TTC549 (cell line): ENCODE measurements at regions not wholly inside any gene's neighbourhood (a gene's known extent, or its start where the extent isn't known, plus 50 kb on each side); places are given as distances from the start of the nearest gene placed in this dataset.

Experiments used
- FAIRE-seq: peaks from 2 replicates; lab custom pipeline; 2012; peaks lifted over from hg19 to GRCh38; lab: Jason Lieb, UNC

DNA sequence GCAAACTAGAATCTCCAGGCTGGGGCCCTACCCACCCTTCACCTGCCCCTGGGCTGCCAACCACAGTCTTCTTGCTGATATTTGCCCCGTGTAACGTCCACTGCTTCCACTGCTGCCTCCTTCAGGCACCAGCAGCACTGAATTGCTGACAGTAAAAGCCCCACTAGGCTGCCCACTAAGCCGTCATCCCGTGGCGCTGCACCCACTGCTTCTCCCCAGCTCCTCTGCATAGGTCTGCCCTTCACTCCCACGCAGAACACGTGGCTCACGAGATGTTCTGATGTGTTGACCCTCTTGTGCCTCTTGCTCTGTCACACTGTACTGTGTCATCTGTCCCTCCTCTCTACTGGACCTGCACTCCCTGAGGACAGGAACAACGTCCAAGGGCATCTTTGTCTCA lies 86.3 kb upstream of the HIVEP1 start:
- FAIRE-seq, result no peak

GRCh38 chr6:11923621-11924020 lies 88.5 kb upstream of the HIVEP1 start:
- no peak for FAIRE-seq

DNA sequence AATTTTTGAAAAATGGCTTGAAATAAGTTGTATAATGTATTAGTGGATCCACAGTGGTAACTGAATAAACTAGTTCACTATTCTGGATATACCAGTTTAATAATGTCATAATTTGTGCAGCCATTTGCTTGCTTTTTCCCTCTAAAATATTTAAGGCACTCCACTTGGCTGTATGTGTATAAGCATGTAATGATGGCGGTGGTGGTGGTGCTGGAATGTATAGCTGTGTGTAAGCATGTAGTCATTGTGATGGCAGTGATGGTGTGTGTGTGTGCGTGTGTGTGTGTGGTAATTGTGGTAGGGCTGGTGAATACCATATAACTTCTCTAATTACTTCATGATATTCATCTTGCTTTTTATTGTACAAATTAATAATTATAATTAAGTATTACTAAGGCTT lies 89.2 kb upstream of the HIVEP1 start:
- no peak for FAIRE-seq

DNA sequence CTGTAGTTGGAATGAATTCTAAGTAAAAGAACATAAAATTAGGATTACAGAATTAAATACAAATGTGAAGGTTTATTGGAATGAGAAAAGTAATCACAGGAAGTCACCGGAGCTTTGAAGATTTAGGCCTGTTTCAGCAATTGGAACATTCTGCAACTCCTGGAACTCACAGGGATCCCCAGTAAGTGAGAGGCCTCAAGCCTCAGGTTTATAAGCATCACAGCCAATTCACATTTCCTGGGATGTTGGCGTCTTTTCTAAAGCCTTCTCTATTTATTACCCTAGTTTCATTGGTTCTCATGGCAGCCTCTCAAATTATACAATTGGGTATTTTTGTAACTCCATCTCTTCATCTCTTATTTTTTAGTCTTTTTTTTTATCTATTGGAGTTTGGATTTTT lies 90.4 kb upstream of the HIVEP1 start:
- no peak for FAIRE-seq

- FAIRE-seq, result no peak
Observed at GRCh38 chr6:11921017-11921438, 91.1 kb upstream of the HIVEP1 start.

DNA sequence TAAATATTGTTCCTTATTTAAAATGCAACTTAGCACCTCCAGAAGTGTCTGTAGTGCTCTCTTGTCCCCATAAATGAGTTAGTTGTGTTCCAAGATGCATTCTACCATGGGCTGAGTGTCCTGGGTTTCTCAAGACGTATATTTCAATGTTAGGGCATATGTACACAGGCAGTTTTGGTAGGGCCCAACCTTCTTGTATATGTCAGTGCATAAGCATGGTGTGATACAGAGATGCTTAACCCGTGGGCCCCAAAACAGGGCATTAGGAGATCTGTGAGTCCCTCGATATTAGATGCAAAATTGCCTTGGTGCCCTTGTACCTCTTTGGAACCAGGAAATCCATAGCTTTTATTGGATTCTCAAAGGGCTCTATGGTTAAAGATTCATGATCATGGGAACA lies 91.5 kb upstream of the HIVEP1 start:
- FAIRE-seq, result no peak

DNA sequence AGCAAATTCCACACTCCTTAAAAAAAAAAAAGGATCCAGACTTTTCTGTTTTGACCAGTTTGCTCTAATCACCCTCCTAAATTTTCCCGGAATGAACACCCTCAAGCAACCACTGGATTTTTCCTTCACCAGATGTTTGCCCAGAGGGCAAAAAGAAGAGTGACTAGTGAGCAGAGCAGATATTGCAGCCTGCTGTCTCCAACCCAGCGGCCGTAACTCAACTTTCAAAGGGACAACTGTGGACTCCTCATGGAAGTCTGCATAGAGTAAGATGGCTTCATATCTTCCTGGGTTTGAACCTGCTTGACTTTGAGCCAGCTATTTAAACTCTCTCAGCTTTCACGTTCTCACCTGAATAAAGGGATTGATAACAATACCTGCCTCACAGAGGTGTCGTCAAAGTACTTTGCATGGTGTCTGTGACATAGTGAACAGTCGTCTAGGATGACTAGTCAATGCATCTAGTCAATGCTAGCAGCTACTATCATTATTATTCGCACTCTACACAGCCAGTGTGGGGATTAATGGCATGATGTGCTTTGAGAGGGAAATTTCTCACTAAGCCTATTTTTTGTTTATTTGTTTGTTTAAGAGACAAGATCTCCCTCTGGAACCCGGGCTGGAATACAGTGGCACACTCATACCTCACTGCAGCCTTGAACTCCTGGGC lies 92.2 kb upstream of the HIVEP1 start:
- FAIRE-seq, result no peak

DNA sequence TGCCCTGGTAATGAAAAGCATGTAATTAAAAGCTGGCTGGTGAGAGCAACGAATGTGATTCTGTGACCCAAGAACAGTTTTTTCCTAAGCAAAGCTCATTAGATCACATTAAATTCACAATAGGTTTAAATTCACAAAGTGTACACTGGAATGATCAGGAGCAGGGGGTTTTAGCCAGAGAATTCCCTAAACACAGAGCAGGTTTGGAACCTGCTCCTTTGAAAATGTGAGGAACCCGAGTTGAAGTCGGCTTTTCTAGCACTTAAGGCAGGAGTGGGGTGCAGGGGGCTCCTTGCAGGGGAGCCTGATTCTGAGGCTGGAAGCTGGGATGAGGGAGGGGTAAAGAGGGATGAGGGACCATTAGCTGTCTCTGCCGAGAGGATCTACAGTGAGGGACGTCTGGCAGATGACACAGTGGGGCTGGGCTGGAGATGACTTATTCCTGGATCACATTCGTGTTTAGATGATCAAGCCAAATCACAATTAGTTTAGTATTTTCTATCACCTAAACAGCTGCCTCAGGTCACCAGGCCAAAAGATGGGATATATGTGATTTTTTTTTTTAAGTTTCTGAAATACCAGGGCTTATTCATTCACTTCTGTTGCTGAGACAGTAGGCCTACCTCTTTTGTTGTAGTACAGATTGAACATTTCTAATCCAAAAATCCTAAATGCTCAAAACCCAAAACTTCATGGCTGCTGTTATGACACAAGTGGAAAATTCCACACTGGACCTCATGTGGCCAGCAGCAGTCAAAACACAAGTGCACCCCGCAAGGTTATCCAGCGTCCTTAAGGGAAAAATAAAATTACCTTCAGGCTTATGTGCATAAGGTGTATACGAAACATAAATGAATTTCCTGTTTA lies 93.1 kb upstream of the HIVEP1 start:
- FAIRE-seq, result no peak

DNA sequence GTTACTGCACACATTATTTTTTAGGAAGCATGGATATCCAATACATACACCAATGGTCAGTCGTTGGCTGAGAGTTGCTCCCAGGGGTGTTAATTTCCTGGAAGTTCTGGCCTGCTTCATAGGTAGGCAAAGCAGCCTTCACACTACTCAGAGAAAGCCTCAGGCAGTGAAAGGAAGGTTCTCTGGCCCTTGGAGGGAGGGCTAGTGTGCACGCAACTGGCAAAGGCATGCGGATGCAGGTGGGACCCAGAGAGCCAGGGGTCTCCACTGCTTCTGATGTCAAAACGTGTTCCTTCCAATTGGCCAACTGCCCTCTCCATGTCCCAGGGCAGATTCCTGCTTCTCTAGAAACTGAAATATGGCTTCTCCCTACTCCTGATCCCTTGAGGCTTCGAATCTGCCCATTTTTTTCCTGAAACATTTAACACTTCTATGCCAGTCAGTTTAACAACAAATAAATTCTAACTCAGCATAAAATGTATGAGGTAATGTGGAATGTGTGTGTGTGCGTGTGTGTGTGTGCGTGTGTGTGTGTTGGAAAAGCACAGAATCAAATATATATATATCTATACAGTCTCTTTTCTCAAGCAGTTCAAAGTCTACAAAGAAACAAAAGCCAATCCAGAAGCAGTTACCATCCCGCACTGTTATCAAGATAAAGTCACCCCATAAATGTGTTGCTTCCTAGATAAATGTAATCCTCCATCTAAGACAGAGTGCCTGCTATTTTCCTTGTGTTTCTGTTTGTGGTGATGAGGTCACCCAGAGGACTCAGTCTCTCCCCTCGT lies 94.0 kb upstream of the HIVEP1 start:
- no peak for FAIRE-seq

DNA sequence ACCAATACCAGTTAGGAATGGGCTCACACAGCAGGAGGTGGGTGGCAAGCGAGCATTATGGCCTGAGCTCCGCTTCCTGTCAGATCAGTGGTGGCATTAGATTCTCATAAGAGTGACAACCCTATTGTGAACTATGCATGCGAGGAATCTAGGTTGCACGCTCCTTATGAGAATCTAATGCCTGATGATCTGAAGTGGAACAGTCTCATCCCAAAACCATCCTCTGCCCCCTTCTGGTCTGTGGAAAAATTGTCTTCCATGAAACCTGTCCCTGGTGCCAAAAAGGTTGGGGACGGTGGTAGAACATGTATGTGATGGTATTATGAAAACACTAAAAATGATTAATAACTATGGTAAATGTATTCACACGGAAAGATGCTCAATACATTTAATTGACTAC lies 99.7 kb upstream of the HIVEP1 start:
- FAIRE-seq, result no peak

- no peak for FAIRE-seq
Observed at GRCh38 chr6:11911538-11911937, 100.6 kb upstream of the HIVEP1 start.

GRCh38 chr6:11909696-11910132 lies 102.4 kb upstream of the HIVEP1 start:
- FAIRE-seq, result no peak

GRCh38 chr6:11908436-11909105 lies 103.5 kb upstream of the HIVEP1 start:
- FAIRE-seq, result no peak

- FAIRE-seq, result no peak
Observed at GRCh38 chr6:11903645-11904044, 108.5 kb upstream of the HIVEP1 start.

DNA sequence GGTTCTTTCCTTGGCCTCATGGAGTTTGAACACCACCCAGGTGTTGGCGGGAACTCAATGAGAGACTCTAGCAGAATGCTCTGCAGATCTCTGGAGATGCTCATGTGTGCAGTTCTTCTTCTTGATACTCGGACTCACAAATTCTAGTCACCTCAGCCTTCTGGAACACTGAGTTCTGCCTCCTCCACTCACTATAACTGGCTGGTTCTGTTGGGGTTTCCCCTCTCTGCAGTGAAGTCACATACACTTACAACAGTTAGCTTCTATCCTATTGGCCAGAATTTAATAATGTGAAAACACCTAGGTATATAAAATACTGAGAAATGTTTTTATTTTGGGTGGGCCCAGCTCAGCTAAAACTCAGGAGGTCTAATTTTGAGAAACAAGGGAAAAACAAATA lies 109.6 kb upstream of the HIVEP1 start:
- no peak for FAIRE-seq

DNA sequence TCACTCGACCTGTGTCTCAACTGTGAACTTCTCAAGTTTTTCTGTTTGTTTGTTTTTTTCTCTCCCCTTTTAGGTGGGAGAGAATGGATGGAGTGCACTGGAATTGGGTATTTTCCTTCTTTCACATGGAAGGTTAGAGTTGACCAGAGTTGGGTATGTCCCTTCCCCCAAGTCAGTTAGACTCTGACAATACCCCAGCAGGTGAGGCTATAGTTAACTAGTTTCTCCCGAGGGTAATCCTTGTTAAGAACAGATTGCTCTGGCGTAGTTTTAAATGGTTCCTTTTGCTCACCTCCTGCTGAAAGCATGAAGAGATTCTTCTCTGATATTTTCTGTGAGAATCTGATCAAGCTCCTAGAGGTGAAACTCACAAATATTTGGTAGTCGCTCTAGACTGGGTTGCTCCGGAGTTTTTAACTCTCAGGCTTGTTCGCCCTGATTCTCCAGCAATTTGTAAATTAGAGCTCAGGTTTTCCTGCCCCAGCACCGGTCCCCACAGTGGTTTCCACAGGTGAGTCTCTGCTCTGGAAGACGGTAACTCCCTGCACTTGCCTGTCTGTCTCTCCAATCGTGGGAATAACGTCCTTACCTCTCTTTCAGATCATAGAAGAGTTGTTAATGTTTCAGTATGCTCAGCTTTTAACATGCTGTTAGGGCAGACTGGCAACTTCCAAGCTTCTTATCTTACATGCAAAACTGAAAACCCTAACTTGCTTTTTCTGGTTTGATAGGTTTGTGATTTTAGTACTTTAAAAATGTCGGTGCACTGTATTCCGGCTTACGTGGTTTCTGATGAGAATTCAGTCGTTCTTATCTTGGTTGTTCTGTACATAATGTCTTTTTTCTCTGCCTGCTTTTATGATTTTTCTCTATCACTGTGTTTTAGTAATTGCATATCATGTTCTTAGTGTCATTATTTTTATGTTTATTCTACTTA lies 111.2 kb upstream of the HIVEP1 start:
- no peak for FAIRE-seq

DNA sequence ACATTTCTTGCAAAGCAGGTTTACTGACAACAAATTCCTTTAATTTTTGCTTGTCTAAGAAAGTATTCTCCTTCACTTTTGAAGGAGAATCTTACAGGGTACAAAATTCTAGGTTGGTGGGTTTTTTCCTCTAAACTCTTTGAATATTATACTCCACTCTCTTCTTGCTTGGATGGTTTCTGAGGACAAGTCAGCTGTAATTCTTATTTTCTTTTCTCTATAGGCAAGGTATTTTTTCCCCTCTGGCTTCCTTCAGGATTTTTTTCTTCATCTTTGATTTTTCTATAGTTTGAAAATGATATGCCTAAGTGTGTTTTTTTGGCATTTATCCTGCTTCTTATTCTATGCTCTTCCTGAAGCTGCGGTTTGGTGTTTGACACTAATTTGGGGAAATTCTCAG lies 112.5 kb upstream of the HIVEP1 start:
- FAIRE-seq, result no peak

DNA sequence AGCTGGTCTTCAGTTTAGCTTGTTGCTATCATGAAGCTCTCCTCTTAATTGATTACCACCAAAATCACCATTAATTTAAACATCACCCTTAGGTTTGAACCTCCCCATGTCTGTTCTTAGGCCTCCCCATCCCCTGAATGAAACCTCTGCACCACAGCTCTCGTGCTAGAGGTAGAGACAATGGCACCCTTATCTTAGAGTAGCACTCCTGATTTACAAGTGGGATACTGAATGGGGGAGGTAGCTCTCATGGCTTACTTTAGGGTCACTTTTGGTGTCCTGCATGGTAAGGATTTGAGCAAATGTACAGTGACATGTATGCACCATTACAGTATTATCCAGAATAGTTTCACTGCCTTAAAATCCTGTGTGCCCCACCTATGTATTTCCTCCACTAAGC lies 115.6 kb upstream of the ADTRP start:
- FAIRE-seq, result no peak

- no peak for FAIRE-seq
Observed at GRCh38 chr6:11891547-11891946, 112.9 kb upstream of the ADTRP start.

DNA sequence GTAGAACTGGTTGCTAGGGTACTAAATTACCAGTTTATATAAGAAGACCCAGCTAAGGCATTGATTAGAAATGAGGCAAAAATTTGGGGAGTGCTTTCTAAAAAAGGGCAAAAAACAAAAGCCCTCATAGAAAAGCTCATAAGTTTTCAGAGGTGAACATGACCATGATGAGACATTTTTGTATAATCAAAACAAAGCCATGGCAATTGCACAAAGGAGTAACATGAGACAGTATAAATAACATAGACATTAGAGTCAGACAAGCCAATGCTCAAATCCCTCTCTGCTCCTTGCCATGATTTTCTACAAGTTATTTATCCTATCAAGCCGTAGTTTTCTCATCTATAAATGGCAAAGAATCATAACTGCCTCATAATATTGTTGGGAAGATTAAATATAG lies 112.2 kb upstream of the ADTRP start:
- FAIRE-seq, result no peak

DNA sequence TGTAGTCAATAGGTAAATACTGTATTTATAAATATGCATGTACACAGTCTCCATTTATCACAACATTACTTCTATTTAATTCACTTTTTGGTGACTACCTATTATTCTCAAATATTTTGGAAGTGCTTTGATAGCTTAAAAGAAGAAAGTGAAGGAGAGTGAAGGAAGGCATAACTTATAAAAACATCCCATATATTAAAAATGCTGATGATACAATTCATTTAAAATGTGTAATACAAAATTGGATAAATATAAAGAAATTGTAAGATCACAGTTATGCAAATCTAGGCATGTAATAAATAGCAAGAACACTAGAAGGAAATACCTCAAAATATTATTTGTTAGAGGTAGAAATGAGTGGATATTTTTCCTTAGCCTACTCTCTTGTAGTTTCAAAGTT lies 111.6 kb upstream of the ADTRP start:
- FAIRE-seq, result no peak
